ENCODE measurements at regions not wholly inside any gene's neighbourhood (a gene's known extent, or its start where the extent isn't known, plus 50 kb on each side); places are given as distances from the start of the nearest gene placed in this dataset.

DNA sequence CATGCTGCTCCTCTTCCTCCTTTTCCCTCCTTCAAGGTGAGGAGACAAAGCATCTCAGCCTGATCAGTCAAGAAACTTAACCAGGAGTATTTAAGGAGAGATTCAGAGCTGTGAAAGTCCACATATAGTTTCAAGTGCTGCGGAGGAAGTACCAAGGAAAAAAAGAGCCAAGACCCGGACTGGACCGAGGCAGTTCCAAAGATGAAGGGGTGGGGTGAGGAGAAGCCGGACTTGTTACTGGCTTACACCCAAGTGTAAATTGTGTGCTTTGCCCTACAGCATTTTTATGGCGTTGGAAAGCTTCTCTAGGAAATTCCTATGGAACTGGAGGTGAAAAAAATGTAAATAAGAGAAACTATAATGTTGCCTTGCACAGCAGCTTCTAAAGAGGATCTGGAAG lies 263.1 kb downstream of the GRIN2B start:
- TF ChIP-seq, protein P1, sequence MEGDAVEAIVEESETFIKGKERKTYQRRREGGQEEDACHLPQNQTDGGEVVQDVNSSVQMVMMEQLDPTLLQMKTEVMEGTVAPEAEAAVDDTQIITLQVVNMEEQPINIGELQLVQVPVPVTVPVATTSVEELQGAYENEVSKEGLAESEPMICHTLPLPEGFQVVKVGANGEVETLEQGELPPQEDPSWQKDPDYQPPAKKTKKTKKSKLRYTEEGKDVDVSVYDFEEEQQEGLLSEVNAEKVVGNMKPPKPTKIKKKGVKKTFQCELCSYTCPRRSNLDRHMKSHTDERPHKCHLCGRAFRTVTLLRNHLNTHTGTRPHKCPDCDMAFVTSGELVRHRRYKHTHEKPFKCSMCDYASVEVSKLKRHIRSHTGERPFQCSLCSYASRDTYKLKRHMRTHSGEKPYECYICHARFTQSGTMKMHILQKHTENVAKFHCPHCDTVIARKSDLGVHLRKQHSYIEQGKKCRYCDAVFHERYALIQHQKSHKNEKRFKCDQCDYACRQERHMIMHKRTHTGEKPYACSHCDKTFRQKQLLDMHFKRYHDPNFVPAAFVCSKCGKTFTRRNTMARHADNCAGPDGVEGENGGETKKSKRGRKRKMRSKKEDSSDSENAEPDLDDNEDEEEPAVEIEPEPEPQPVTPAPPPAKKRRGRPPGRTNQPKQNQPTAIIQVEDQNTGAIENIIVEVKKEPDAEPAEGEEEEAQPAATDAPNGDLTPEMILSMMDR (IDR thresholded peaks at IDR 0.05; ENCODE audit: low read depth, low read length, missing control alignments), result no peak
- no peak for DNase-seq
- Histone ChIP-seq H3K4me3 (ENCODE audit: low read depth, low read length) (no peak overlapping the region), H3K27ac (no peak overlapping the region), H3K36me3 (replicated peaks) (no peaks in the 10 kb centered on the region), H3K27me3 (replicated peaks) (no peaks in the 10 kb centered on the region)
- in situ Hi-C loops (cut with HindIII; ENCODE audit: low pct_ligation_motif_present, low sequenced_read_pairs), result no loop called here

DNA sequence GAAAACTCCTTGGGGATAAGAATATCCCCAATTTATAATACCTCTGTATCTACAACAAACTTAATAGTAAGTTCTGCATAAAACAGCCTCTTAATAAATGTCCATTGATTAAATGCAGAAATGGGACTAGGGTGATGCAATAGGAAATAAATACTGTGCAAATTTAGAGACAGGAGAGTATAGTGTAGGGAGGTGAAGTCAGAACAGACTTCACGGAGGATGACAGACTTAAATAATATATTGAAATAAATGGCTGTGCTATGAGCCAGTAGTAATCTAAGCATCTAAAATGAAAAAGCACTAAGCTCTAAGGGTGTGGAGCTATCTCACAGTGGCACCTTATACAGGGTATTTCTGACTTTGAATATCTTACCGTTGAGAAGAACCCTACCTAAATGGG lies 265.3 kb downstream of the GRIN2B start:
- H3K27ac ChIP-seq, result no peak overlapping the region
- H3K4me3 ChIP-seq (ENCODE audit: low read depth, low read length), result no peak overlapping the region
- no peaks in the 10 kb centered on the region for H3K36me3 ChIP-seq (replicated peaks)
- in situ Hi-C loops (cut with HindIII; ENCODE audit: low pct_ligation_motif_present, low sequenced_read_pairs), result no loop called here
- DNase-seq, result no peak
- H3K27me3 ChIP-seq (replicated peaks), result no peaks in the 10 kb centered on the region
- TF ChIP-seq, protein P1 (IDR thresholded peaks at IDR 0.05; ENCODE audit: low read depth, low read length, missing control alignments), result no peak

DNA sequence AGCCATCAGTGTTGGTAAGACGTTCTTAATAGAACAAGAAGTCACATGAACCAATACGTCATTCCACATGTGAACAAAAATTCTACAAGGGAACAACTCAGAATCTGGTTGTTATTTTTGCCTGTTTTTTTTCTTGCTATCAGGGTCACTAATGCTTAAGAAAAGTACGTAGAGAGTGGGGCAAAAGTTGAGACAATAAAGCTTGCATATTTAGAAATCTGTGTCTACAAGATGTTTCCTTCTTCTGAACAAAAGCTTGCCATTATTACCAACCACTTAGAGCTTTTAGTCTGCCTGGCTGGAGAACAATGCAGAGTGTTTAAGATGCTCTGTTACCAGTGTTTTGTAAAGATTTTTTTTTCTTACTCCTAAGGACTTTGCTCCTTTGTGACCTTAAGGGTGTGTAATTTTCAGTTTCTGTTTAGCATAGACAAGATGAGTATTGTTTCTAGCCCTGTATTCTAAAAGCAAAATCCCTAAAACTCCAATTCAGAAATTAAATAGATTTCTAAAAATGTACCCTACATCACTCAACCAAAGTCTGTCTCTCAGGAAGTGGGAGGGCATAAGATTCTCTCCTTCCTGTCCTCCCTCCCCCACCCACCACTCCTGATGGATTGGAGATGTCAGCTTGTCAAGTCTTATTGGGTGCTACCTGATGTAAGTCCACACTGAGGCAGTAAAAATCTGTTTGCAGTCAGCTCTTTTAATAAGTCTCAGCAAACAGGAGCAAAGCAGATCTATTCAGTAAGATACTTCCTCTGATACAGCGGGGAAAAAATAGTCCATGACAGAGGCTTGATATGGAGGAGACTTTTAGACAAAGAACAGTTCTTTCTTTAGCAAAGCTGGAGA lies 267.6 kb downstream of the GRIN2B start:
- DNase-seq, result no peak
- H3K27ac ChIP-seq, result no peak overlapping the region
- no peaks in the 10 kb centered on the region for H3K36me3 ChIP-seq (replicated peaks)
- TF ChIP-seq, protein P1 (IDR thresholded peaks at IDR 0.05; ENCODE audit: low read depth, low read length, missing control alignments), result no peak
- no peaks in the 10 kb centered on the region for H3K27me3 ChIP-seq (replicated peaks)
- in situ Hi-C loops (cut with HindIII; ENCODE audit: low pct_ligation_motif_present, low sequenced_read_pairs), result no loop called here
- no peak overlapping the region for H3K4me3 ChIP-seq (ENCODE audit: low read depth, low read length)

DNA sequence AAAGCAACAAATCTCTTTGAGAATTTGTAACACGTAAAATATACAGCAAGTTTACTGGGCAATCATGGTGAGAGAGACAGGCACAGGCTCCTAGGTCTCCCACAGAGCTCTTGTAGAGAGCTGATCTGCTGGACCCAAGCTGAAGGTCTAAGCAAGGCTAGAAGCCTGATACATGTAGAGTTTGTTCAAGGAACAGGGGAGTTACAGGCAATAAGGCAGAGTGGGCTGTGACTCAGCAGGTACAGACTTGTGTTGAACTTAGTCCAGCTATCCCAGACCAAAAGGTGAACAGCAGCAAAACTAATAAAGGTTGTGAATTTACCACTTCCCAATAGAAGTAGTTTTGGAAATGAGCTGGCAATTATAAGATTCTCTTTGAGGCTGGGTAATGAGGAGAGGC lies 273.6 kb downstream of the GRIN2B start:
- no peak for DNase-seq
- Histone ChIP-seq H3K27me3 (replicated peaks) (no peaks in the 10 kb centered on the region), H3K27ac (no peak overlapping the region), H3K36me3 (replicated peaks) (no peaks in the 10 kb centered on the region), H3K4me3 (ENCODE audit: low read depth, low read length) (no peak overlapping the region)
- TF ChIP-seq, protein P1 (IDR thresholded peaks at IDR 0.05; ENCODE audit: low read depth, low read length, missing control alignments), result no peak
- in situ Hi-C loops (cut with HindIII; ENCODE audit: low pct_ligation_motif_present, low sequenced_read_pairs), result no loop called here

DNA sequence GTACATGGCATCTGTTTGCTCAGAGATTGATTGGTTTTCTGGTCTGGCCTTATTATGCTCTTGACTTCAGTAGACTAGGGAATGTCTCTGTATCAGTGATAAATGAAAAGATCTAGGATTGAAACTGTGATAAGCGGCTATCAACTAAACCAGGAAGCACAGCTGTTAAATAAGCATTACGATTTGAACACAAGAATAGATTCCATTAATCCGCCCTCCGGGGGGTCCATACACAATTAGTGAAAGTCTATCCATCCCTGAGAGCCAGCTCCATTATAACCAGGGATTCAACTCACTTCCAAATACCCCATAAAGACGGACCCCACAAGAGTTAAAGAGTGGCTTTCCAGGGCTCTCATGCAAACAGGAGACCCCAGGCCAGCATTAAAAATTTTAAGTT lies 279.0 kb downstream of the GRIN2B start:
- Histone ChIP-seq H3K27me3 (replicated peaks) (no peaks in the 10 kb centered on the region), H3K4me3 (ENCODE audit: low read depth, low read length) (no peak overlapping the region), H3K36me3 (replicated peaks) (no peaks in the 10 kb centered on the region), H3K27ac (no peak overlapping the region)
- no peak for DNase-seq
- TF ChIP-seq, protein P1 (IDR thresholded peaks at IDR 0.05; ENCODE audit: low read depth, low read length, missing control alignments), result no peak
- in situ Hi-C loops (cut with HindIII; ENCODE audit: low pct_ligation_motif_present, low sequenced_read_pairs), result no loop called here

DNA sequence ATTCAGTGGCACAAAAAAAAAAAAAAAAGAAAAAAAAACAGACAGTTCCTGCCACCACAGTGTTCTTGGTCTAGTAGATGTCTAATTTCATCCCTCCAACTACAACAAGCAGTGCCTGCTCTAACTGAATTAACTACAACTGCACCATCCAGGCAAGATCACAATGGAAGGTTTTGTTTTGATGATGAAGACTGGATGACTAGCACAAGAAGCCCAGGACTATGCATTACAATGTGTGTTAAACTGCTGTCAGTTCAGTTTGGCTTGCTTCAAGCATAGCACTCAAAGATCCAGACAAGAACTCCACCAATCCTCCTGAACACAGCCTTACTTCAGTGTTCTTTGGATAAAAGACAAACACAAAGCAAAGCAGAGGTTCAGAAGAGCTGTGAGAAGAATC lies 279.9 kb downstream of the GRIN2B start:
- H3K27me3 ChIP-seq (replicated peaks), result no peaks in the 10 kb centered on the region
- DNase-seq, result no peak
- no peak overlapping the region for H3K27ac ChIP-seq
- TF ChIP-seq, protein P1 (IDR thresholded peaks at IDR 0.05; ENCODE audit: low read depth, low read length, missing control alignments), result no peak
- in situ Hi-C loops (cut with HindIII; ENCODE audit: low pct_ligation_motif_present, low sequenced_read_pairs), result no loop called here
- no peaks in the 10 kb centered on the region for H3K36me3 ChIP-seq (replicated peaks)
- no peak overlapping the region for H3K4me3 ChIP-seq (ENCODE audit: low read depth, low read length)
